ENCODE measurements at regions not wholly inside any gene's neighbourhood (a gene's known extent, or its start where the extent isn't known, plus 50 kb on each side); places are given as distances from the start of the nearest gene placed in this dataset.
"Not testable (repeated sequence)": the region's sequence is repeated elsewhere in the genome, so short reads cannot be mapped to it uniquely, and the experiment has no call there.

DNA sequence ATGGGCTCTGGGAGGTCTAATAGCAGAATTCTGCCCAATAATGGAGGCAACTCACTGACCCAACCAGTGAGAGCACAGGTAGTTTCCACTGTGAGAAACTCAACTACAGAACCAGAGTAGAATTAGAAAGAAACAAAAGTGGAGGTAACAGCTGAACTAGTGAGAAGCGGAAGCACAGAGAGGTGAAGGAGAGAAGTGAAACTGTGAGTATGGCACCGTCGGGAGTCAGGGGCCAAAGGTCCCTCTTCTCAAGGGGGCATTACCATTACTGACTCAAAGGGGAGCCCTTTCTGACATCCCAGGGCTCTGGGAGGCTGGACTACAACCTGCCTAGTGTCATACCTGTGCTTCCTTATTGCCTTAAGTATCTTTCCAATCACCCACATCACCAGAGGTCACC is 198.3 kb downstream of the TP53TG3F start:
- TF ChIP-seq, protein P1, sequence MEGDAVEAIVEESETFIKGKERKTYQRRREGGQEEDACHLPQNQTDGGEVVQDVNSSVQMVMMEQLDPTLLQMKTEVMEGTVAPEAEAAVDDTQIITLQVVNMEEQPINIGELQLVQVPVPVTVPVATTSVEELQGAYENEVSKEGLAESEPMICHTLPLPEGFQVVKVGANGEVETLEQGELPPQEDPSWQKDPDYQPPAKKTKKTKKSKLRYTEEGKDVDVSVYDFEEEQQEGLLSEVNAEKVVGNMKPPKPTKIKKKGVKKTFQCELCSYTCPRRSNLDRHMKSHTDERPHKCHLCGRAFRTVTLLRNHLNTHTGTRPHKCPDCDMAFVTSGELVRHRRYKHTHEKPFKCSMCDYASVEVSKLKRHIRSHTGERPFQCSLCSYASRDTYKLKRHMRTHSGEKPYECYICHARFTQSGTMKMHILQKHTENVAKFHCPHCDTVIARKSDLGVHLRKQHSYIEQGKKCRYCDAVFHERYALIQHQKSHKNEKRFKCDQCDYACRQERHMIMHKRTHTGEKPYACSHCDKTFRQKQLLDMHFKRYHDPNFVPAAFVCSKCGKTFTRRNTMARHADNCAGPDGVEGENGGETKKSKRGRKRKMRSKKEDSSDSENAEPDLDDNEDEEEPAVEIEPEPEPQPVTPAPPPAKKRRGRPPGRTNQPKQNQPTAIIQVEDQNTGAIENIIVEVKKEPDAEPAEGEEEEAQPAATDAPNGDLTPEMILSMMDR (IDR thresholded peaks at IDR 0.05) = not testable (repeated sequence)
- not testable (repeated sequence) for TF ChIP-seq POLR2A (IDR thresholded peaks at IDR 0.05)

Measured in testis (tissue), 2 donors.